DND-41 (cell line): ENCODE measurements at regions not wholly inside any gene's neighbourhood (a gene's known extent, or its start where the extent isn't known, plus 50 kb on each side); places are given as distances from the start of the nearest gene placed in this dataset.
"Not testable (repeated sequence)": the region's sequence is repeated elsewhere in the genome, so short reads cannot be mapped to it uniquely, and the experiment has no call there.

Source experiments
- ATAC-seq: fragments of 200-7000 bp; cut with Tn5 transposase; 3 replicates; pipeline ENCODE4 v1.9.1; 2021; ENCODE audit warnings: low read depth; ENCODE audit not compliant: insufficient read depth
- DNase-seq: peaks from one replicate; pipeline ENCODE4 v3.0.0-alpha.2; 2020
- H2AFZ ChIP-seq: 2 replicates; pipeline ENCODE4 v1.6.0; 2012; ENCODE audit warnings: low read depth, low read length
- H3K27ac ChIP-seq: 2 replicates; pipeline ENCODE4 v1.5.1; 2012; ENCODE audit warnings: low read length, inconsistent platforms
- H3K27me3 ChIP-seq: fragments of 200-600 bp; sonication (generic); 2 replicates; pipeline ENCODE4 v1.6.0; 2012; ENCODE audit warnings: low read length, mild to moderate bottlenecking, inconsistent platforms; ENCODE audit not compliant: insufficient read depth, poor library complexity
- H3K36me3 ChIP-seq: 2 replicates; pipeline ENCODE4 v1.5.1; 2012; ENCODE audit warnings: low read length, inconsistent platforms; ENCODE audit not compliant: insufficient read depth
- H3K4me1 ChIP-seq: 2 replicates; pipeline ENCODE4 v1.5.1; 2012; ENCODE audit warnings: mild to moderate bottlenecking, low read length; ENCODE audit not compliant: insufficient read depth
- H3K4me2 ChIP-seq: 2 replicates; pipeline ENCODE4 v1.6.0; 2012; ENCODE audit warnings: mild to moderate bottlenecking, moderate library complexity, low read length, inconsistent platforms; ENCODE audit not compliant: insufficient read depth
- H3K4me3 ChIP-seq, 2 experiments: fragments of 200-600 bp in 1 of 2; shearing (Covaris generic) in 1 of 2; 2 replicates each; pipeline ENCODE4 v1.5.1; 2012 to 2016; ENCODE audit warnings: inconsistent platforms in 2 of 2, low read length in 2 of 2, mild to moderate bottlenecking in 2 of 2, low read depth in 1 of 2, moderate library complexity in 1 of 2
- H3K79me2 ChIP-seq: 2 replicates; pipeline ENCODE4 v1.6.0; 2012; ENCODE audit warnings: low read length, inconsistent platforms; ENCODE audit not compliant: insufficient read depth
- H3K9ac ChIP-seq: 2 replicates; pipeline ENCODE4 v1.6.0; 2012; ENCODE audit warnings: low read depth, mild to moderate bottlenecking, inconsistent platforms, low read length, moderate library complexity
- H3K9me3 ChIP-seq: 2 replicates; pipeline ENCODE4 v1.5.1; 2012; ENCODE audit warnings: low read length, moderate library complexity, mild to moderate bottlenecking, inconsistent platforms; ENCODE audit not compliant: insufficient read depth, severe bottlenecking
- H4K20me1 ChIP-seq: 2 replicates; pipeline ENCODE4 v1.6.0; 2012; ENCODE audit warnings: low read length; ENCODE audit not compliant: insufficient read depth
- EZH2 ChIP-seq: IDR thresholded peaks from 3 replicates; pipeline ENCODE4 v1.6.1; 2012; ENCODE audit warnings: borderline replicate concordance, low read depth, mild to moderate bottlenecking, moderate library complexity, low read length, inconsistent platforms; ENCODE audit not compliant: severe bottlenecking
- TF ChIP-seq, protein P1 (sequence below): IDR thresholded peaks from 2 replicates; pipeline ENCODE4 v1.5.1; 2012; ENCODE audit warnings: borderline replicate concordance, low read length, moderate library complexity, mild to moderate bottlenecking; ENCODE audit not compliant: poor library complexity, severe bottlenecking; ENCODE audit errors: extremely low read depth

DNA sequence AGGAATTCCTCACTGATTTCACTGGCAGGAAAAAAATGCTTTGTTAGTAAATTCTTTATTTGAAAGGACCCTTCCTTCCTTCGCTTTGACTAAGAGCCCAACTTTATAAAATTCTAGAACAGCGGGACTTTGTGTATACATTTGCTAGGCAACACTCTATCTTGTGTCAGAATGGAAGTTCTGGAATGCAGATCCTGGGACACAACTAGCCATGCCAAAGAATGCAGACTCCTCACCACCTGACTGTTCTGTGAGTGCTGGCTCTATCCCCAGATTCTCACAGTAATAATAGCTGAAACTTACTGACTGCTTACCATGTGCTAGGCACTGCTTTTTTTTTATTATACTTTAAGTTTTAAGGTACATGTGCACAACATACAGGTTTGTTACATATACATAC, 73.3 kb upstream of the ZDHHC15 start:
- no peak overlapping the region for H3K27ac ChIP-seq
- no peaks in the 10 kb centered on the region for H3K36me3 ChIP-seq
- H4K20me1 ChIP-seq, result no peaks in the 10 kb centered on the region
- no peak overlapping the region for H3K4me2 ChIP-seq
- H3K27me3 ChIP-seq, result no peaks in the 10 kb centered on the region
- no peak overlapping the region for H3K4me3 ChIP-seq
- TF ChIP-seq, protein P1, sequence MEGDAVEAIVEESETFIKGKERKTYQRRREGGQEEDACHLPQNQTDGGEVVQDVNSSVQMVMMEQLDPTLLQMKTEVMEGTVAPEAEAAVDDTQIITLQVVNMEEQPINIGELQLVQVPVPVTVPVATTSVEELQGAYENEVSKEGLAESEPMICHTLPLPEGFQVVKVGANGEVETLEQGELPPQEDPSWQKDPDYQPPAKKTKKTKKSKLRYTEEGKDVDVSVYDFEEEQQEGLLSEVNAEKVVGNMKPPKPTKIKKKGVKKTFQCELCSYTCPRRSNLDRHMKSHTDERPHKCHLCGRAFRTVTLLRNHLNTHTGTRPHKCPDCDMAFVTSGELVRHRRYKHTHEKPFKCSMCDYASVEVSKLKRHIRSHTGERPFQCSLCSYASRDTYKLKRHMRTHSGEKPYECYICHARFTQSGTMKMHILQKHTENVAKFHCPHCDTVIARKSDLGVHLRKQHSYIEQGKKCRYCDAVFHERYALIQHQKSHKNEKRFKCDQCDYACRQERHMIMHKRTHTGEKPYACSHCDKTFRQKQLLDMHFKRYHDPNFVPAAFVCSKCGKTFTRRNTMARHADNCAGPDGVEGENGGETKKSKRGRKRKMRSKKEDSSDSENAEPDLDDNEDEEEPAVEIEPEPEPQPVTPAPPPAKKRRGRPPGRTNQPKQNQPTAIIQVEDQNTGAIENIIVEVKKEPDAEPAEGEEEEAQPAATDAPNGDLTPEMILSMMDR, result no peak
- TF ChIP-seq EZH2, result no peak
- no peak for ATAC-seq
- no peak overlapping the region for H2AFZ ChIP-seq
- H3K9ac ChIP-seq, result no peak overlapping the region
- no peaks in the 10 kb centered on the region for H3K9me3 ChIP-seq
- no peaks in the 10 kb centered on the region for H3K4me1 ChIP-seq
- H3K79me2 ChIP-seq, result no peaks in the 10 kb centered on the region
- no peak for DNase-seq

DNA sequence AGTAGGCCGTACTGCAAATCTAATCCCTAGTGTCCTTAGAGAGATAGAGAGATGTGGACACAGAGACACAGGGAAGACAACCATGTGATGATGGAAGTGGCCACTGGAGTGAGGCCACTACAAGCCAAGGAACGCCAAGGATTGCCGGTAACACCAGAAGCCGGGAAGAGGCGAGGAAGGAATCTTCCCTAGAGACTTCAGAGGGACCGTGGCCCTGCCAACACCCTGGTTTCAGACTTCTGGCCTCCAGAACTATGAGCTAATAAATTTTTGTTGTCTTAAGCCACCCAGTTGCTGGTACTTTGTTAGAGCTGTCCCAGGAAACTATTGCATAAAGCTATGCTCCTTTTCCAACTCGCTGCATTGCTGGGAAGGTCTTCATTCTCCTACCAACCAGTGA, 70.3 kb upstream of the ZDHHC15 start:
- not testable (repeated sequence) for DNase-seq, H3K36me3 ChIP-seq, ATAC-seq, H2AFZ ChIP-seq, H3K27me3 ChIP-seq, H3K4me3 ChIP-seq, H4K20me1 ChIP-seq, H3K9me3 ChIP-seq, H3K4me2 ChIP-seq, H3K4me1 ChIP-seq, H3K27ac ChIP-seq, H3K79me2 ChIP-seq, H3K9ac ChIP-seq

DNA sequence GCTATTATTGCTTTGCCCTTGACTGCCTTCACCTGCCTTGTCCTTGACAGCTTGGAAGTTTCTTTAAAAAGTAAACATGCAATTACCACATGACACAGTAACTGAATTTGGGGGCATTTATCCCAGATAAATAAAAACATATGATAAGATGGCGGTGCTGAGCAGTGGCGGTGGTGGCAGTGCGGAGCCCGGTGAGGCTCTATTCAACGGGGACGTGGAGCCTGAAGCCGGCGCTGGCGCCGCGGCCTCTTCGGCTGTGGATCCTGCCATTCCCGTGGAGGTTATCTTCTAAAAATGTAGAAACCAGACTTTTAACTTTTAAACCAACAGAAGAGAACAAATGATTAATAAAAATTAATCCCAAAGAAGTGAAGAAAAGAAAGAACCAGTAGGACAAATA, 59.7 kb upstream of the ZDHHC15 start:
- DNase-seq, result no peak
- no peaks in the 10 kb centered on the region for H3K4me1 ChIP-seq
- H2AFZ ChIP-seq, result no peak overlapping the region
- no peak overlapping the region for H3K4me2 ChIP-seq
- no peak for TF ChIP-seq EZH2
- TF ChIP-seq, protein P1, result no peak
- H3K36me3 ChIP-seq, result no peaks in the 10 kb centered on the region
- H3K9me3 ChIP-seq, result no peaks in the 10 kb centered on the region
- H4K20me1 ChIP-seq, result no peaks in the 10 kb centered on the region
- H3K9ac ChIP-seq, result no peak overlapping the region
- H3K27me3 ChIP-seq, result no peaks in the 10 kb centered on the region
- no peak overlapping the region for H3K27ac ChIP-seq
- H3K79me2 ChIP-seq, result no peaks in the 10 kb centered on the region
- no peak overlapping the region for H3K4me3 ChIP-seq
- no peak for ATAC-seq
